Upper lobe of left lung (tissue), 4 donors: ENCODE measurements at regions not wholly inside any gene's neighbourhood (a gene's known extent, or its start where the extent isn't known, plus 50 kb on each side); places are given as distances from the start of the nearest gene placed in this dataset.

Experiments
- CTCF ChIP-seq, 6 experiments: fragments of 450-650 bp in 4 of 6; fragments of 200-600 bp in 2 of 6; sonication (generic) in 2 of 6; IDR thresholded peaks; one replicate each; pipeline ENCODE4 v1.5.1; 2016 to 2019; ENCODE audit warnings: antibody characterized with exemption in 6 of 6
- EP300 ChIP-seq, 4 donors: sonication (generic); formaldehyde crosslinking; IDR thresholded peaks; one replicate each; pipeline ENCODE4 v1.5.1; 2017; ENCODE audit warnings: antibody characterized with exemption in 4 of 4, control low read depth in 2 of 4
- POLR2A ChIP-seq, 4 donors: fragments of 450-650 bp; IDR thresholded peaks; one replicate each; pipeline ENCODE4 v1.5.1; 2016 to 2017; ENCODE audit warnings: antibody characterized with exemption in 4 of 4, mild to moderate bottlenecking in 2 of 4
- POLR2AphosphoS5 ChIP-seq, 2 donors: sonication (generic); formaldehyde crosslinking; IDR thresholded peaks; one replicate each; pipeline ENCODE4 v1.5.1; 2017; ENCODE audit warnings: antibody characterized with exemption in 2 of 2

DNA sequence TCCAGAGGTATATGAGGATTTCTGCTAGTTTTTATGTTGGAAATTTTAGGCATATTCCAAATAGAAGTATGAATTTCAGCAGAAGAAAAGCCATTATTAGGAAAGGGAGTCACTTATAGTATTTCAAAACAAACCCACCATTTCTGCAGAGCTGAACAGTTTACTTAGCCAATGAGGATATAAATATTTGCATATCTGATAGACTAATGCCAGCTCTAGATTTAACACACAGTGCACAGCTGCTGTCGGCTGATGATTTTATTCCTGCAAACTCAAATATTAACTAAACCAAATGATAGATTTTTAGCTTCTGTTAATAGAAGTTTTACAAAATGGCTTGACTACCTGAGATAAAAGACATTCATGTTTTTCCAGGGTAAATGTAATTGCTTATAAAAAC, 375.8 kb upstream of the FANCL start:
- TF ChIP-seq CTCF (IDR thresholded peaks at IDR 0.05) (no peak), POLR2AphosphoS5 (IDR thresholded peaks at IDR 0.05) (no peak), POLR2A (IDR thresholded peaks at IDR 0.05) (no peak), EP300 (IDR thresholded peaks at IDR 0.05) (no peak)
